ENCODE measurements at regions not wholly inside any gene's neighbourhood (a gene's known extent, or its start where the extent isn't known, plus 50 kb on each side); places are given as distances from the start of the nearest gene placed in this dataset.

- DNase-seq (no peak), ATAC-seq (ENCODE audit: poor library complexity) (no peak)
- H3K27ac Mint-ChIP-seq, result no peak overlapping the region
- no peak for TF ChIP-seq CTCF (IDR thresholded peaks at IDR 0.05)
- no peak overlapping the region for H3K4me3 ChIP-seq (ENCODE audit: low read length)
- ChIA-PET CTCF (no interaction called here), POLR2A (no interaction called here)
- H3K27me3 Mint-ChIP-seq, result no peaks in the 10 kb centered on the region
- H3K4me1 Mint-ChIP-seq (ENCODE audit: low read depth), result no peaks in the 10 kb centered on the region
- no peaks in the 10 kb centered on the region for H3K36me3 Mint-ChIP-seq (ENCODE audit: low read depth)
- no peaks in the 10 kb centered on the region for H3K9me3 ChIP-seq (ENCODE audit: control insufficient read depth in 1 of 2, insufficient read depth in 1 of 2, low read length in 2 of 2)
- H3K36me3 ChIP-seq (ENCODE audit: insufficient read depth, low read length), result no peaks in the 10 kb centered on the region
- no peaks in the 10 kb centered on the region for H3K4me1 ChIP-seq (ENCODE audit: insufficient read depth, low read length)
- H3K4me3 Mint-ChIP-seq, result no peak overlapping the region
- intact Hi-C loops (cut with DNase I, micrococcal nuclease), result no loop called here
- H3K27me3 ChIP-seq (ENCODE audit: control insufficient read depth in 1 of 2, insufficient read depth in 2 of 2, low read length in 2 of 2), result no peaks in the 10 kb centered on the region
- H3K27ac ChIP-seq (ENCODE audit: low read depth in 1 of 2, low read length in 2 of 2), result no peak overlapping the region
- peaks cover 3% of the 10 kb centered on the region for H3K9me3 Mint-ChIP-seq
These were observed 334.3 kb upstream of the SYT1 start for GRCh38 chr12:78530100-78530765.

- CTCF ChIA-PET, result interaction anchor here (0.5 kb wide), 1 partner anchor 11 kb away, joined by 4 read pairs; no protein-coding TSS in a partner anchor
- no peaks in the 10 kb centered on the region for H3K4me1 ChIP-seq (ENCODE audit: insufficient read depth, low read length)
- no peak overlapping the region for H3K4me3 Mint-ChIP-seq
These were observed 332.6 kb upstream of the SYT1 start for GRCh38 chr12:78531831-78532458.

GRCh38 chr12:78534311-78534710 is 330.3 kb upstream of the SYT1 start:
- H3K4me1 ChIP-seq (ENCODE audit: insufficient read depth, low read length), result no peaks in the 10 kb centered on the region
- no peak for DNase-seq
- H3K36me3 ChIP-seq (ENCODE audit: insufficient read depth, low read length), result no peaks in the 10 kb centered on the region
- no peak overlapping the region for H3K4me3 Mint-ChIP-seq
- H3K27me3 ChIP-seq (ENCODE audit: control insufficient read depth in 1 of 2, insufficient read depth in 2 of 2, low read length in 2 of 2), result no peaks in the 10 kb centered on the region
- H3K9me3 Mint-ChIP-seq, result peaks cover 8% of the 10 kb centered on the region
- POLR2A ChIA-PET, result no interaction called here
- CTCF ChIA-PET, result no interaction called here
- H3K9me3 ChIP-seq (ENCODE audit: control insufficient read depth in 1 of 2, insufficient read depth in 1 of 2, low read length in 2 of 2), result no peaks in the 10 kb centered on the region
- H3K4me1 Mint-ChIP-seq (ENCODE audit: low read depth), result no peaks in the 10 kb centered on the region
- no peak for TF ChIP-seq CTCF (IDR thresholded peaks at IDR 0.05)
- no peak overlapping the region for H3K27ac ChIP-seq (ENCODE audit: low read depth in 1 of 2, low read length in 2 of 2)
- no peak overlapping the region for H3K4me3 ChIP-seq (ENCODE audit: low read length)
- intact Hi-C loops (cut with DNase I, micrococcal nuclease), result no loop called here
- ATAC-seq (ENCODE audit: poor library complexity), result no peak
- no peak overlapping the region for H3K27ac Mint-ChIP-seq
- no peaks in the 10 kb centered on the region for H3K27me3 Mint-ChIP-seq
- no peaks in the 10 kb centered on the region for H3K36me3 Mint-ChIP-seq (ENCODE audit: low read depth)

More at GRCh38 chr12:78531831-78532458, 332.6 kb upstream of the SYT1 start:
- intact Hi-C loops (cut with DNase I, micrococcal nuclease), result no loop called here
- no peaks in the 10 kb centered on the region for H3K36me3 ChIP-seq (ENCODE audit: insufficient read depth, low read length)
- H3K27ac ChIP-seq (ENCODE audit: low read depth in 1 of 2, low read length in 2 of 2), result no peak overlapping the region
- H3K27me3 ChIP-seq (ENCODE audit: control insufficient read depth in 1 of 2, insufficient read depth in 2 of 2, low read length in 2 of 2), result no peaks in the 10 kb centered on the region
- H3K9me3 ChIP-seq (ENCODE audit: control insufficient read depth in 1 of 2, insufficient read depth in 1 of 2, low read length in 2 of 2), result no peaks in the 10 kb centered on the region
- no peak overlapping the region for H3K4me3 ChIP-seq (ENCODE audit: low read length)
- H3K4me1 Mint-ChIP-seq (ENCODE audit: low read depth), result no peaks in the 10 kb centered on the region
- ATAC-seq (ENCODE audit: poor library complexity), result no peak
- no peak for TF ChIP-seq CTCF (IDR thresholded peaks at IDR 0.05)
- H3K9me3 Mint-ChIP-seq, result peaks cover 3% of the 10 kb centered on the region
- H3K36me3 Mint-ChIP-seq (ENCODE audit: low read depth), result no peaks in the 10 kb centered on the region
- no peak overlapping the region for H3K27ac Mint-ChIP-seq
- DNase-seq, result no peak
- no peaks in the 10 kb centered on the region for H3K27me3 Mint-ChIP-seq
- POLR2A ChIA-PET, result no interaction called here
